GM12892 (cell line): ENCODE measurements at regions not wholly inside any gene's neighbourhood (a gene's known extent, or its start where the extent isn't known, plus 50 kb on each side); places are given as distances from the start of the nearest gene placed in this dataset.

ENCODE experiments used
- DNase-seq: peaks from one replicate; pipeline ENCODE4 v3.0.0; 2011; ENCODE audit not compliant: insufficient read length
- FAIRE-seq: peaks from 2 replicates; lab custom pipeline; 2011; peaks lifted over from hg19 to GRCh38; lab: Jason Lieb, UNC
- POLR2A ChIP-seq: IDR thresholded peaks from 2 replicates; pipeline ENCODE4 v1.6.1; 2011; ENCODE audit warnings: low read depth, low read length, control low read depth
- POLR2AphosphoS5 ChIP-seq: IDR thresholded peaks from 2 replicates; pipeline ENCODE4 v1.6.1; 2011; ENCODE audit warnings: low read depth, low read length, control low read depth
- TAF1 ChIP-seq: IDR thresholded peaks from 2 replicates; pipeline ENCODE4 v1.6.1; 2011; ENCODE audit warnings: low read depth, mild to moderate bottlenecking, control low read depth, low read length, borderline replicate concordance

- TF ChIP-seq POLR2A (no peak), TAF1 (no peak), POLR2AphosphoS5 (no peak)
- peak; percentile 91 for FAIRE-seq
- DNase-seq, result peak; percentile 25
Measured at GRCh38 chr13:74040200-74040599, 94.0 kb downstream of the KLF12 start.

- TF ChIP-seq TAF1, result no peak
- TF ChIP-seq POLR2AphosphoS5, result no peak
- no peak for TF ChIP-seq POLR2A
- no peak for DNase-seq
- no peak for FAIRE-seq
Measured at GRCh38 chr13:74039667-74040066, 94.5 kb downstream of the KLF12 start.

GRCh38 chr13:74039154-74039553 is 95.0 kb downstream of the KLF12 start:
- no peak for DNase-seq
- peak; percentile 5 for FAIRE-seq
- no peak for TF ChIP-seq POLR2A
- TF ChIP-seq POLR2AphosphoS5, result no peak
- no peak for TF ChIP-seq TAF1

- FAIRE-seq, result peak; percentile 82
Measured at GRCh38 chr13:74037762-74038161, 96.4 kb downstream of the KLF12 start.

GRCh38 chr13:74036373-74036772 is 97.8 kb downstream of the KLF12 start:
- FAIRE-seq, result no peak
- TF ChIP-seq TAF1, result no peak
- TF ChIP-seq POLR2AphosphoS5, result no peak
- no peak for TF ChIP-seq POLR2A
- no peak for DNase-seq

More at GRCh38 chr13:74037762-74038161, 96.4 kb downstream of the KLF12 start:
- DNase-seq, result no peak
- TF ChIP-seq TAF1, result no peak
- no peak for TF ChIP-seq POLR2A
- TF ChIP-seq POLR2AphosphoS5, result no peak

- FAIRE-seq, result no peak
- TF ChIP-seq TAF1, result no peak
- TF ChIP-seq POLR2AphosphoS5, result no peak
- no peak for TF ChIP-seq POLR2A
- no peak for DNase-seq
Measured at GRCh38 chr13:74035896-74036295, 98.3 kb downstream of the KLF12 start.

- DNase-seq, result no peak
- peak; percentile 44 for FAIRE-seq
- TF ChIP-seq POLR2AphosphoS5, result no peak
- TF ChIP-seq TAF1, result no peak
- TF ChIP-seq POLR2A, result no peak
Measured at GRCh38 chr13:74032325-74032724, 101.9 kb downstream of the KLF12 start.

GRCh38 chr13:74027161-74027779 is 106.9 kb downstream of the KLF12 start:
- TF ChIP-seq POLR2A, result no peak
- TF ChIP-seq TAF1, result no peak
- no peak for TF ChIP-seq POLR2AphosphoS5
- FAIRE-seq, result no peak
- no peak for DNase-seq

GRCh38 chr13:74026753-74027152 is 107.5 kb downstream of the KLF12 start:
- FAIRE-seq (peak; percentile 96), DNase-seq (peak; percentile 15)
- TF ChIP-seq TAF1, result peak; percentile 48; the same call in 1 of the 2 replicates
- TF ChIP-seq POLR2AphosphoS5, result no peak
- TF ChIP-seq POLR2A, result peak; percentile 60; the same call in 1 of the 2 replicates

GRCh38 chr13:74025369-74025768 is 108.8 kb downstream of the KLF12 start:
- DNase-seq (no peak), FAIRE-seq (peak; percentile 86)
- TF ChIP-seq TAF1, result no peak
- no peak for TF ChIP-seq POLR2AphosphoS5

GRCh38 chr13:74024856-74025255 is 109.3 kb downstream of the KLF12 start:
- no peak for TF ChIP-seq POLR2A
- TF ChIP-seq TAF1, result no peak
- no peak for TF ChIP-seq POLR2AphosphoS5
- FAIRE-seq, result no peak

GRCh38 chr13:74024314-74024713 is 109.9 kb downstream of the KLF12 start:
- no peak for TF ChIP-seq TAF1
- TF ChIP-seq POLR2A, result no peak
- TF ChIP-seq POLR2AphosphoS5, result no peak
- no peak for FAIRE-seq

More at GRCh38 chr13:74024856-74025255, 109.3 kb downstream of the KLF12 start:
- no peak for DNase-seq

GRCh38 chr13:74023484-74023883 is 110.7 kb downstream of the KLF12 start:
- no peak for TF ChIP-seq TAF1
- TF ChIP-seq POLR2A, result no peak
- no peak for TF ChIP-seq POLR2AphosphoS5
- peak; percentile 36 for FAIRE-seq

More at GRCh38 chr13:74024314-74024713, 109.9 kb downstream of the KLF12 start:
- no peak for DNase-seq

More at GRCh38 chr13:74023484-74023883, 110.7 kb downstream of the KLF12 start:
- DNase-seq, result no peak
